GM21515 (cell line): ENCODE measurements at regions not wholly inside any gene's neighbourhood (a gene's known extent, or its start where the extent isn't known, plus 50 kb on each side); places are given as distances from the start of the nearest gene placed in this dataset.

Experiments used
- ATAC-seq: cut with Tn5 transposase; IDR thresholded peaks from one replicate; pipeline ENCODE4 v1.9.1; 2021; ENCODE audit not compliant: unreplicated experiment

DNA sequence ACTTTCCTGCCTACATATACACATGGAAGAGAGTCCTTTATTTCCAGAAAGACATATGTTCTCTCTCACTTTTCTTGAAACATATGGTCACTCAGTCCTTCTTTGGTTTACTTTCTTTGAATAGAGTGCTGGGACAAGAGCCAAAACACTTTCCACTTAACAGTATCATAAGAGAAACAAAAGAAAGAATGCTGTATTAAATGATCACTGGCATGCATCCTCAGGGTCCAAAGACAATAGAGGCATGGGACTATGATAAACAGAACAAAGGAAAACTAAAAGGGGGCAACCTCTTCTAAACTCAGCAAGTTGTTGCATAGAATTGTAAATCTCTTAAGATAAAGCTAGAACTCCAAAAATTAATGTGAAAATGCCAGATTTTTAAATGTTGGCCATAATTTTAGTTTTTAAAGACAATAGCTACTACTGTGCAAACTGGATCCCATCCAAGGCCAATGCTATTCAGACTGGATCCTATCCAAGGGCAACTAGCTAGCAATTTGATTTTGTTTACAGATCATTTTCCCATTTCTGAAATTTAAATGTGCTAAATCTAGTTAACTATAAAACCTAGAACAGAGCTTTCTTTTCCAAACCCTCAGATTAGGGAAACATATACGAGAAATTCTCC, 687.5 kb downstream of the SORCS3 start:
- no peak for ATAC-seq
